Duodenal mucosa (tissue), 2 donors: ENCODE measurements at regions not wholly inside any gene's neighbourhood (a gene's known extent, or its start where the extent isn't known, plus 50 kb on each side); places are given as distances from the start of the nearest gene placed in this dataset.

Source experiments
- H3K27ac ChIP-seq: one replicate; pipeline ENCODE4 v1.7.0; 2013; ENCODE audit warnings: low read depth, low read length
- H3K27me3 ChIP-seq, 2 donors: one replicate each; pipeline ENCODE4 v1.7.0; 2013; ENCODE audit warnings: low read length in 2 of 2, control low read depth in 1 of 2; ENCODE audit not compliant: insufficient read depth in 2 of 2, control insufficient read depth in 1 of 2
- H3K36me3 ChIP-seq, 2 donors: one replicate each; pipeline ENCODE4 v1.7.0; 2013; ENCODE audit warnings: low read length in 2 of 2, control low read depth in 1 of 2; ENCODE audit not compliant: insufficient read depth in 2 of 2, control insufficient read depth in 1 of 2
- H3K4me1 ChIP-seq, 2 donors: one replicate each; pipeline ENCODE4 v1.7.0; 2013; ENCODE audit warnings: low read length in 2 of 2, control low read depth in 1 of 2; ENCODE audit not compliant: insufficient read depth in 2 of 2, control insufficient read depth in 1 of 2
- H3K4me3 ChIP-seq, 2 donors: one replicate each; pipeline ENCODE4 v1.7.0; 2013; ENCODE audit warnings: low read length in 2 of 2, low read depth in 1 of 2
- H3K9ac ChIP-seq, 2 donors: one replicate each; pipeline ENCODE4 v1.7.0; 2013; ENCODE audit warnings: low read length in 2 of 2, low read depth in 1 of 2
- H3K9me3 ChIP-seq, 2 donors: one replicate each; pipeline ENCODE4 v1.7.0; 2013; ENCODE audit warnings: low read length in 2 of 2, control low read depth in 1 of 2; ENCODE audit not compliant: control insufficient read depth in 1 of 2

DNA sequence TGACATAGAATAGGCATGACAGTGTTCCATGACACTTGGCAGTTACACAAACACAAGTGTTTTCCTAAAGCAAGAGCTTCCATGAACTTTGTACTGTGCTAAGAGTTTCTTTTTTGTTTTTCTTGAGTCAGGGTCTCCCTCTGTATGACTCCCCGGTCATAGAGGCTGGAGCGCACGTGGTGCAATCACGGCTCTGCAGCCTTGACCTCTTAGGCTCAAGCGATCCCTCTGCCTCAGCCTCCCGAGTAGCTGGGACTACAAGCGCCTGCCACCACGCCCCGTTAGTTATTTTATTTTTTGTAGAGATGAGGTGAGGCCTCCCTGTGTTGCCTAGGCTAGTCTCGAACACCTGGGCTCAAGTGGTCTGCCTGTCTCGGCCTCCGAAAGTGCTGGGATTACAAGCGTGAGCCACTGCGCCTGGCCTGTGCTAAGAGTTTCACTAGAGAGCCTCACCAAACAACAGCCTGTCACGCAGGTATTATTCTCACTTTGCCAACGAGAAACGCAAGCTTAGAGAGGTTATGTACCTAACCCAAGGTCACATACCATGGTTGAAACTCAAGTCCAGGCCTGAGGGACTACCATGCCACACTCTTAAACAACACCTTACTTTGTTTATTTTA lies 355.9 kb downstream of the KLF12 start:
- H3K4me1 ChIP-seq: no peaks in the 10 kb centered on the region
- H3K27ac ChIP-seq: no peak overlapping the region
- H3K9me3 ChIP-seq: no peaks in the 10 kb centered on the region
- H3K36me3 ChIP-seq: no peaks in the 10 kb centered on the region
- H3K9ac ChIP-seq: no peak overlapping the region
- no peaks in the 10 kb centered on the region for H3K27me3 ChIP-seq
- no peak overlapping the region for H3K4me3 ChIP-seq

DNA sequence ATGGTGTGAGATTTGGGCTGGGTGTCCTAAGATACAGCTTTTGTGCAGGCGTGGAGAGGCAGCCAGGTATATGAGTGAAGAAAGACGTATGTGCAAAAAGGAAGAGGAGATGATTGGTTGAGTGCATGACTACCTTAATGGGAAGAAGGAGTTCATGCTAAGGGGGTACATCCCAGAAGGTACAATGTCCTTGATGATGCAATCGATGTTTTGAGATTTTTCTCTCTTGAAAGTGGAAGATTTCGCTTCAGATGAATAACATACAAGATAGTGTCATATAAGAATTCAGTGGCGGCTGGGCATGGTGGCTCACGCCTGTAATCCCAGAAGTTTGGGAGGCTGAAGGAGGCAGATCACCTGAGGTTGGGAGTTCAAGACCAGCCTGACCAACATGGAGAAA lies 357.1 kb downstream of the KLF12 start:
- Histone ChIP-seq H3K27ac (no peak overlapping the region), H3K36me3 (no peaks in the 10 kb centered on the region), H3K27me3 (no peaks in the 10 kb centered on the region), H3K9me3 (no peaks in the 10 kb centered on the region), H3K4me3 (no peak overlapping the region), H3K4me1 (no peaks in the 10 kb centered on the region), H3K9ac (no peak overlapping the region)

DNA sequence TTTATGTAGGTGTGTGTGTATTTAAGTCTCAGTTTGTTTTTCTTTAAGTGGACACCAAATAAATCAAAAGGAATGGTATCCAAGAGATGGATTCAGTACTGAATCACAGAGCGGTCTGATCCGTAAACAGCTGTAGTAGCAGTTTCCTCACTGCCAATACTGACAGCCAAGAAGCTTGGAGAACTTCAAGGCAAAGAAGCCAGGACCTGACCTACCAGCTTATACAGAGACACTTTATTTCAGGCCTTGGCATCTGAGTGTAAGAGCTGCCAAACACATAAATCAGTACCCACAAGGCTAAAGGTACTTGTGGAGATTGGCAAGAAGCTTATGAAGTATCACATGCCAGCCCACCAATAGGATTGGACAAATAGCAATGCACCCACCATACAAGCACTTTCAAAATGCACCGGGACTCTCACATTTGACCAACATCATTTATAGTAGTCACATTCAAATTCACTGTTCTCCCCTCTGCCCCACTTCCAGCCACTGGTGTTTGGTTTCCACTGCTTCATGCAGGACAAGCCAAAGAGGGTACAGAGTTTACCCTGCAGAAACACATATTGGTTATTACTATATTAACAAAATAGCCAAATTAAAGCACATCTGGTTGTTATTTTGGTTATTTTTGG lies 357.9 kb downstream of the KLF12 start:
- Histone ChIP-seq H3K27ac (no peak overlapping the region), H3K27me3 (no peaks in the 10 kb centered on the region), H3K4me1 (no peaks in the 10 kb centered on the region), H3K4me3 (no peak overlapping the region), H3K9me3 (no peaks in the 10 kb centered on the region), H3K36me3 (no peaks in the 10 kb centered on the region), H3K9ac (no peak overlapping the region)

DNA sequence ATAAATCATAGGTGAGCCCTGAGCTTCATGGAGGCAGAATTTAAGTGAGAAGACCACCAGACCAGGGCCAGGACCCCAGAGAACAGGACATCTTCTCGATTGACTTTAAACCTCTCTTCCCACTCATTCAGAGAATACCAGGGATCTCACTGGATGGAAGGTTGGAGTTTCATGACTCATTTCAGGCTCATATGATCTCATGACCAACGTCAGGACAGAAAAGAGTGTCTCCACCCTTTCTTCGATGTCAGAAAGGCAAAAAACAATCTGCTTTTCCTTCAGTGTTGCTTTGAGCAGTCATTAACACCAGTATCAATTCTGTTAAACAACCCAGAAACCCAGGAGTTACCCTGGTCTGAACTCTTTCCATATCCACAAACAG lies 361.0 kb downstream of the KLF12 start:
- Histone ChIP-seq H3K27ac (no peak overlapping the region), H3K4me1 (no peaks in the 10 kb centered on the region), H3K27me3 (no peaks in the 10 kb centered on the region), H3K9ac (no peak overlapping the region), H3K36me3 (no peaks in the 10 kb centered on the region), H3K9me3 (no peaks in the 10 kb centered on the region), H3K4me3 (no peak overlapping the region)

DNA sequence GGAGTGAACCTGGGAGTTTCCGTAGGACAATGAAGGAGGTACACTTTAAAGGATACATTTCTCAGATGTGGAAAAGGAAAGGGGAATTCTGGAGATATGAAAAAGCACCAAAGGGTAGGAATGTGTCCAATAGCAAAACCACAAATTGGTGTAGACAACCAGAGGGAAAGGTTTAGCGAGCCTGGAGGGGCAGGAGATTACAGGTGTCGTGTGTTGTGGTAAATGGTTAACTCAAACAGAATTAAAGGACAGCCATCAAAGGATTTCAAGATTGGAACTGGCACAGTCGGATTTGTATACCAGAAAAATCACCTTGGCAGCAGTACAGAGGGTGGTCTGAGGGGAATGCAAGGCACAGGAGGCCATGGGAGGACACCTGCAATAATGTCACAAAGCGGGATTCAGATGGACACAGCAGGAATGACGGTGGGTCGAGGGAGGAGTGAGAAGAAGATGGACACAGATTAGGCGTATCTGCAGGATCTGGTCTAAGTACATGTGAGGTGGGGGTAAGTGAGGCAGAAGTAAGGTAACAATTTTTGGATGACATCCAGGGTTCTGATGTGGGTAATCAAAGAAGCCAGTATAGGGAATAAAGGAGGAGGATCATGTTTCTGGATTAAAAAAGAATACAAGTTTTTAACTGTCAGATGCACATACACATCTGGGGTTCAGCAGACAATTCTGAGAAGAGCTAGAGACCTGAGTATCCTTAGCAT lies 361.6 kb downstream of the KLF12 start:
- peaks cover under 1 to 3% of the 10 kb centered on the region in 2 donors for H3K4me1 ChIP-seq
- H3K27me3 ChIP-seq: no peaks in the 10 kb centered on the region
- no peak overlapping the region for H3K27ac ChIP-seq
- no peaks in the 10 kb centered on the region for H3K9me3 ChIP-seq
- no peak overlapping the region for H3K9ac ChIP-seq
- H3K36me3 ChIP-seq: no peaks in the 10 kb centered on the region
- H3K4me3 ChIP-seq: no peak overlapping the region

DNA sequence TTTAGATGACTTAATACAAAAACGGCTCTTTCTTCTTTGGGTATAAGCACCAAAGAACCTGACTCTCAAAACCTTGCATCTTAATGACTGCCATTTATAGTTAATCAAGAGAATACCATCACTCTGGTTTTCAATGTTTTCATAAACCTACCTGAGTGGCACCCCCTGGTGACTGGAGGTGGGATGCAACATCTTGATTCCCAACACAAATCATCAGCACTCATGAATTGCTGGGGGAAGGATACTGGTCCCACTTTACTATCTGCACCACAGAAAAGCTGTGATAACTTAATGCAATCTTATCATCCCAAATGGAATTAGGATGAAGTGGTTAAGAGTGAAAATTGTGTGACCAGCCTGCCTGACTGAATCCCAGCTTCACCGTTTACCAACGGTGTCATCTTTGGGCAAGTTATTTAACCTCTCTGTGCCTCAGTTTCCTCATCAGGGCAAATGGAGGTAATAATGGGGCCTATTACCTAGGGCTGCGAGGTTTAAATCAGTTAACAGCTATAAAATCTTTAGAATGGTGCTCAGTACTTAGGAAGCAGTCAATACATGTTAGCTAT lies 366.4 kb downstream of the KLF12 start:
- Histone ChIP-seq H3K4me1 (peaks cover 24 to 27% of the 10 kb centered on the region in 2 donors), H3K9ac (no peak overlapping the region), H3K27me3 (no peaks in the 10 kb centered on the region), H3K4me3 (no peak overlapping the region), H3K36me3 (no peaks in the 10 kb centered on the region), H3K9me3 (no peaks in the 10 kb centered on the region), H3K27ac (no peak overlapping the region)

DNA sequence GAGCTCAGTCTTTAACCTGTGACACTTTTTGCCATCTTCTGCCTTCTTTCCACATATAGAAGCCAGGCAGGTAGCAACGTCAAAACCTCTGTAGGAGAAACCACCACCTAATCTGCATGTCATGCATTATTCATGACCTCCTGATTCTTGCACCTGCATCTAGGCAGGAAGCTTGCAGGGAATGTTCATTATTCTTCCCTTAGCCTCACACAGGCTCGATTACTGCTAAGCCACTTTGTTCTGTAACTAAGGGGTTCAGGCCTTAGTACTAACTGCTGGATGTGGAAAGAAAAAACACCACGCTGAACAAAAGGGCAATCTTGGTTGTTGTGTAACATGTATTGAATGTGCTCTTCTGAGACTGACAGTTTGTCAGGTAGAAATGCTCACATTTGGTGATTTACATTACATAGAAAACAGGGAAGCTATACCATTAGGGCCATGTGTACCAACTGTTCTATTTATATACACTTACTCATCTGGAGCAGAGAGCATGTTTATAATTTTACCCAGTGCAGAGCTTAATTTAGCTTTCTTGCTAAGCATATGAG lies 366.9 kb downstream of the KLF12 start:
- no peak overlapping the region for H3K9ac ChIP-seq
- no peak overlapping the region for H3K27ac ChIP-seq
- H3K27me3 ChIP-seq: no peaks in the 10 kb centered on the region
- no peaks in the 10 kb centered on the region for H3K36me3 ChIP-seq
- no peaks in the 10 kb centered on the region for H3K9me3 ChIP-seq
- H3K4me1 ChIP-seq: peaks cover 24 to 27% of the 10 kb centered on the region in 2 donors
- no peak overlapping the region for H3K4me3 ChIP-seq

DNA sequence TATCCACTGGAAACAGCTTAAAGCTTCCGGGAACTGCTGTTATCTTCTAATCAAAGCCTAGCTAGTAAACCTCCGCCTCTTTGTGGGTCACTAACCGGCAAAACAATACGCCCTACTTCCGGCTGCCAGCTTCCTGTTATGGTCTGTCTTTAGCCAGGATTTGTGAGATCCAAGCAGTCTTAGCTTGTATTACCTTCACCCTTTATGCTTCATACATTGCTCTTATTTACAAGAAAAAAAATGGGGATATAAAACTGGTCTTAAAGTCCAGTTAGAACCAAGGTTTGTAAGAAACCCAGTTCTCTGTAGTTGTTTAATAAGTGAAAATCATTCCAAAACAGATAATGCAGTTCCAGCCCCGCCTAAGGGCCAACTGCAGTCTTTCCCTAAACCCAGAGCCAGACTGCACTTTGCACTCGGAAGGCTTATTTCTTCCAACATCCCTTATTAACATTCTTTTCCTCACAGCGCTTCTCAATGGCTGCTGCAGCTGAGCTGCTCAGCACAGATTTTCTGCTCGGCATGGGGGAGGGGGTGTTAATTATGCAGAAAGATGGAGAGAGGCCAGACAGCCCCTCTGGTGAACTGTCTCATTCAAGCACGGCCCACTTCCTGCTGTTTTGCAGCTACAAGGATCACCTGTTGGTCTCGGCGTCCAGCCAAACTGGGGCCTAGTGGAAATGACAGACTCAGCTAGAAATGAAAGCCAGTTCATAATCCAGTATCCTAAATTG lies 368.4 kb downstream of the KLF12 start:
- peak overlapping the region; percentile 34 to 42 for H3K4me3 ChIP-seq
- no peak overlapping the region for H3K27ac ChIP-seq
- H3K36me3 ChIP-seq: no peaks in the 10 kb centered on the region
- no peaks in the 10 kb centered on the region for H3K9me3 ChIP-seq
- no peaks in the 10 kb centered on the region for H3K27me3 ChIP-seq
- H3K9ac ChIP-seq: no peak overlapping the region
- peaks cover 24 to 27% of the 10 kb centered on the region in 2 donors for H3K4me1 ChIP-seq

DNA sequence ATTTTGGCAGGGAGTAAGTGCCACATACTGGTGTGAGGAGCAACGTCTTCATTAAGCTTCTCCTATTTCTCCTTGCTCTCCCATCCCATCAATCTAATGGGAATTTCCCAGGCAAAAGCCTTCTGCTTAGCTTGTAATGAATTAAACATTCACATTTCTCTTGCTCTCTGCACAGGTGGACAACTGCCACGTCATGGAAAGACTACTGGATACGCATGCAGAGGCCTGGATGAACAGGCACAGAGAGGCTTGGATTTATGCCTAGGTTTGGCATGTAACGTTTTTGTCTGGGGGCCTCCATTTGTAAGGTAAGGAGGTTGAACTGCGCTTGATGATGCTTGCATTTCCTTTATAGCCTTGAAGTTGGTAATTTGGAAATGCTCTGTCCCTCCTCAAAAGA lies 374.8 kb downstream of the KLF12 start:
- Histone ChIP-seq H3K27ac (no peak overlapping the region), H3K4me1 (no peaks in the 10 kb centered on the region), H3K4me3 (no peak overlapping the region), H3K9ac (no peak overlapping the region), H3K27me3 (no peaks in the 10 kb centered on the region), H3K9me3 (no peaks in the 10 kb centered on the region), H3K36me3 (no peaks in the 10 kb centered on the region)
